Breast epithelium (tissue), 3 donors: ENCODE measurements at regions not wholly inside any gene's neighbourhood (a gene's known extent, or its start where the extent isn't known, plus 50 kb on each side); places are given as distances from the start of the nearest gene placed in this dataset.

Experiments
- CTCF ChIP-seq, 3 donors: fragments of 450-650 bp; IDR thresholded peaks; one replicate each; pipeline ENCODE4 v1.5.1; 2016 to 2017; ENCODE audit warnings: antibody characterized with exemption in 3 of 3, mild to moderate bottlenecking in 3 of 3, moderate library complexity in 3 of 3
- POLR2A ChIP-seq: fragments of 450-650 bp; IDR thresholded peaks from one replicate; pipeline ENCODE4 v1.6.1; 2016; ENCODE audit warnings: antibody characterized with exemption, mild to moderate bottlenecking, moderate library complexity
- POLR2AphosphoS5 ChIP-seq, 3 donors: sonication (generic); formaldehyde crosslinking; IDR thresholded peaks; one replicate each; pipeline ENCODE4 v1.6.1; 2017; ENCODE audit warnings: antibody characterized with exemption in 3 of 3

- no peak for TF ChIP-seq POLR2A
- TF ChIP-seq CTCF (IDR thresholded peaks at IDR 0.05), result no peak
- no peak for TF ChIP-seq POLR2AphosphoS5 (IDR thresholded peaks at IDR 0.05)
Measured at GRCh38 chr2:43168016-43168369, 58.4 kb downstream of the ZFP36L2 start.
